ENCODE measurements at regions not wholly inside any gene's neighbourhood (a gene's known extent, or its start where the extent isn't known, plus 50 kb on each side); places are given as distances from the start of the nearest gene placed in this dataset.

DNA sequence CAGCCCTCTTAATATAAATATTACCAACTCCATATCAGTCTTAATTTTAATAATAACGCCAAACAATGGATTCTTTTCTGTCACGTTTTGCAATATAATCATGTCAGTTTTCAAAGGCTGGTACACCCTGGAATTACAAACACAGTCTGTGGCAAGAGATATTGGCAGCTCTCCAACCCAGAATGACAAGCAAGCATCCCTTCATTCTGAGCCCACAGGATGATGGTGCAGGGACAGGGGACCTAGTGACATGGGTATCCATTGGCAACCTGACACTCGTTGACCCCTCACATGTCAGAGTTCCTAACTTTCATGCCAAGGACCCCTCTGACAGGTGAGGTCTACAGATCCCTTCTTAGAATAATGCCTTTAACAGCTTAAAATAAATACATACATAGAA, 154.5 kb upstream of the TSC22D2 start:
- ATAC-seq (peak; percentile 19), DNase-seq (no peak)
- intact Hi-C loops (cut with micrococcal nuclease) = no loop called here

DNA sequence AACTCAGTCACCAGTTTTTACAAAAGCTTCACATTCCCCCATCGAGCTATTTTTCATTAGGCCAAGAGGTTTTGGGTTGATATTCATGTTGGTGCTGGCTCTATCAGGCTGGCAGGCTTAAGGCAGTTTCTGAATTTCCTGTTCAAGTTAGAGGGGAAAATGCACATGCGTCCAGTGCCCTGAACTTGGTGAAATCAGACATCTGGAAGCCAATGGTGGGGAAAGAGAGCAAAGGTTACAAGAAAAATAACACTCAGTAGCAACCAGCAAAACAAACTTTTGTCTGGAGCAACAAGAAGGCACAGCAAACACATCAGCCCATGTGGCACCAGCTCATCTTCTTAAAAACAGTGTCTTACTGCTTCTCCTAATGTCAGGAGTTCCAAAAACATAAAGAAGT, 155.6 kb upstream of the TSC22D2 start:
- intact Hi-C loops (cut with micrococcal nuclease) = no loop called here
- DNase-seq (no peak), ATAC-seq (no peak)

DNA sequence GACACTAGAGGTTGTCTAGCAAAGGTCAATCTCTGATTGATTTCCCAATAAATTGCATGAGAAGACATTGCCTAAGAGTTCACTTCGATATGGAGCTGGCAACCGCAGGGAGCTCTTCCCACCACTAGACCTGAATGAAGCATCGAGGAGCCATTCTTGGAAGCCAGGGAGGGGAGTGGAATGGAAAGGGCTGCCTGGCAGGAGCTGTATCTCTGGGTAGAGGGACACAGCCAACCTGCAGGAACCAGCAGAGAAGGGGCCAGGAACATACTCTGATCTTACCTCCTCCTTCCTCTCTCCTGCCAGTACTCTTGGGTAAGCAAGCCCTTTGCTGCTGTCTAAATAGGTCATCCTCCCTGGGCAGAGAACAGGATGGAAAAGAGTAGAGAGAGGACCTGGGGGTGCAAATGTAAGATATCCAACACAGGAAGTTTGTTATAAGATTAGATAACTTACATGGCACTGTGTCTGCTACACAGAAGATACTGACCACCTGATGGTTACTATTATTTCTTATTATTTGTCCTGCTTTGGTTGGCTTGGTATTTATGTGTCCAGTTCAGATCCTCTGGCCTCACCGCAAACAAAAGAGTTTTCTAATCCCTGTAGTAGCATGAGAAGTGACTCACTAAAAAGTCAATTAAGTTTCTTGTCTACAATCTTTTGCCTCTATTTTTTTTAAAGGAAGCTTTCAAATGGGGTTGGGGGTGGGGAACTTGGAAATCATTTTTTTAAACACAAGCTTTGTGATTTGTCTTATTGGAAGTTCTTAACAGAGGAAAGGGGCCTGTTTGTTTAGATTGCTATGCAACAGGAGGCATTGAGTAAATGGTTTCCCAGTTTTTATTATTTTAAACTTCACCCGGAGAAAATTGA, 156.7 kb upstream of the TSC22D2 start:
- intact Hi-C loops (cut with micrococcal nuclease) = no loop called here
- DNase-seq (no peak), ATAC-seq (no peak)

DNA sequence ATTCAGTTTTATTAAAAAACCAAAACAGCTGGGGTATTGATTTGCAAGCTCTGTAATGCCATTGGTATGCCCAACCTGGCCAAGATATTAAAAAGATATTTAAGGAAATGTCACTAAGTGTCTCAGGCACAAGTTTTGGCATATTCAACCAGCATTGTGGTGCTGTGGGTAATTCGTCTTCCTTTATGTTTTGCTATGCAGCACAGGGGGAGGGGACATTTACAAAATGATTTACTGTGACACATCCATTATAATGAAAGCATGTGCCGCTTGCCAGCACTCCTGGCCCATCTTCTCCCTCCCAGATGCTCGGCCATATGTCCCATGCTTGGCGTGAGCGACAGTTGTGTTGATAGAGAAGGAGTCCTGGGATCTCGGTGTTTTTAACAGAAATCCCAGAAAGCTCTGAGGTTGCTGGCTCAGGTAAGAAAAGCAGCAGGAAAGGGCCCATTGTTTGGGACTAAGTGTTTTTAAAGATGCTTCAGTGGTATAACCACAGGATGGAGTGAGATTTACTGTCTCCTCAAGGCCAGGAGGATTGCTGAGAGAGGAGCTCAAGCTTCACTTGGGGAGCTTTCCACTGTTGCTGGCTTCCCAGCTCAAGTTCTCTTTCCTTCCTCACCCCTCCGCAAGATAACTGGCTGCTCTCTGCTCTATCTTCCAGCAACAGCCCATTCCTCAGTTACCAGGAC, 158.2 kb upstream of the TSC22D2 start:
- ATAC-seq = no peak
- no peak for DNase-seq
- intact Hi-C loops (cut with micrococcal nuclease) = no loop called here

DNA sequence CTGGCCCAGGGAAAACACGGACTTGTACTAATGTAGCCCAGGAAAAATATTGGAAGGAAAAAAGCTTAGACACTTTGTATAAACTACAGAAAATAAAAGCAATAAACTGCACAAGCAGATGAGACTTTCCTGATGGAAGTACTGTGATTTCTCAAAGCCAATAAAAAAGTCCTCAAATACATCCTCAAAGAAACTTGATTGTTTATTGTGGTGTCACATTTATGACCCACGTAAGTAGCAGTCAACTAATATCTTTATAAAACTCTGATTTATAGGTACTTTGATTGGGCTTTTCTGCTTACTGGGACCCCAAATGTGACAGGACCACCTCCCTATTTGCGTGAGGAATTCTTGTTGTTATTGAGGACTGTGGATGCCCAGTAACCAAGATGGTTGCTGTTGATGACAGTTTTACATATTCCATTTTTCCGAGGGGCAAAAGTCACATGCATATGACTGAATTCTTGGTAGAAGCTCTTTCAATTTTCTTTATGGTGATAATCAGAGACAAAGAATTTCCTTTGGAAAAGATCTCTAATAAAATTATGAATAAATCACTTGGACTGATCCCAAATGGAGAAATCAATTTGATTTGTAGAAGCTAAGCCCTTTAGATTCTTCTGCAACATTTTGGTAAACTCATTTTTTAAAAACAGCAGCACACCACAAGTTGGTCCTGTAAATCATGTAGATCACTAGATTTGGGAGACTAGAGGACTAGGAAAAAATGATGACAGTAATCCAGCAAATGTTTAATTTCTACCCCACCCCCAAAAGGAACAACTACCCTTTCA, 159.0 kb upstream of the TSC22D2 start:
- DNase-seq (no peak), ATAC-seq (no peak)
- intact Hi-C loops (cut with micrococcal nuclease) = no loop called here

DNA sequence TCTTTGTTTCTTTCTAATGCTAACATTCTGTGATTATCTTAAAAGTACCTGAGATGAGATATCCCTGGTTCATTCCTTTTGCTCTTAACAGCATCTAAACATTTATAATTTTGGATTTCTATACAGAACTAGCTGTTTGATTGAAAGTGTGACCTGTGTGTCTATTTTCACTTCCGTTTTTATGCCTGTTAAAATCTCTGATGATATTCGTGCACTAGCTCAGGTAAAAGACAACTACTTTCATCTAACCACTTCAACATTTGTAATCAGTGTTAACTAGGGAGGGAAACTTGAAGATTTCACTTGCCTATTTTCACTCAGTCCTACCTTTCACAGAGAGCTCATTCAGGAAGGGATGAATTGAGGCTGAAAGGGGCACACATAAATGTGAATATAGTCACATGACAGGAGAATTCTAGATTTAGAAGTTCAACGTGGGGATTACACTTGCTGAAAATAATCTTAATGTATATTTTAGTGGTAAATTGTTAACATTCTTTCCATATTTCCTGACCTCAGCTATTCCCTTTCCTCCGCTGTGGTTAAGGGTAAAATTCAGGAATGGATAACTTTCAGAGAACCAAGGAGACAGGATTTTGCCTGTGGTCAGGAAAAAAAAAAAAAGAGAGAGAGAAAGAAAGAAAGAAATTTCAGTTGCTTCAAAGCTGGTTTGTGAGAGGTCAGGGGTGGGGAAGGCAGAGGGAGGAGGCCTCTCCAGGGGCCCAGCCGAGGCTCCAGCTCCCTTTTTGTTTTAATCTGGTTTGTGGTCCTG, 159.8 kb upstream of the TSC22D2 start:
- DNase-seq (no peak), ATAC-seq (no peak)
- intact Hi-C loops (cut with micrococcal nuclease) = no loop called here

DNA sequence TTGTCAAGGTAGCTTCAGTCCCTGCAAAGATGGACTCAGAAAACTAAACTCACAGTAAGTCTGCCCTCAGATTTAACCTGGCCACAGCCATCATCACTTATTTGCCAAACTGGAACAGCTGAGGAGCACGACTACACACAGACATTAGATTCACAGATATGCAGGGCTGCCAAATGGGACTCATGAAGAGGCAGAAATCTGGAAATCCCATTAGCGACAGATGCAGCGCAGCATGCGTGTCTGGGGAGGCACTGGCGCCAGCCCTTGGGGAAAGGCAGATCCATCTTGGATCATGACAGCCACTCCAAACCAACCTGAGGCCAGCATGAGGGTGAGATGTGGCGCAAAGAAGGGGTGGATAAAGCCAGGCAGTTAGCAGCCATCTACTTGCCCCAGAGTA, 160.7 kb upstream of the TSC22D2 start:
- intact Hi-C loops (cut with micrococcal nuclease) = no loop called here
- no peak for ATAC-seq
- no peak for DNase-seq

DNA sequence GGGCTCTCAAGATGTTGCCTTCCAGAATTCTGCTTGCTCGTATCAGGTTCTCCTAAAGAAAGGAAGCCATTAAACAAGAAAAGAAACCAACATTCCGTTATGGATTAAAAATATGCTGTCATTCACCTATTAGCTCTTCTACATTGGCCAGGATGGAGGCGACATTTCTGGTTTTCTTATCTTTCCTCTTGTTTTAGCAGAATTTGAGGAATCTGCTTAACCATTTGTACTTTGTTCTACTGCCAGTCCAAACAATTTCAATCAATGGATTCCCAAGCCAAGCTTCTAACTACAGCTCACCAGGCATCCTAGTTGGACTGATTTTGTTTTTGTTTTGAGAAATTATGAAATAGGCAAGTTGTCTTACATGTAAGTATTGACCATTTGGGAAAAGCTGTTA, 164.6 kb upstream of the TSC22D2 start:
- no peak for DNase-seq
- intact Hi-C loops (cut with micrococcal nuclease) = no loop called here
- no peak for ATAC-seq

DNA sequence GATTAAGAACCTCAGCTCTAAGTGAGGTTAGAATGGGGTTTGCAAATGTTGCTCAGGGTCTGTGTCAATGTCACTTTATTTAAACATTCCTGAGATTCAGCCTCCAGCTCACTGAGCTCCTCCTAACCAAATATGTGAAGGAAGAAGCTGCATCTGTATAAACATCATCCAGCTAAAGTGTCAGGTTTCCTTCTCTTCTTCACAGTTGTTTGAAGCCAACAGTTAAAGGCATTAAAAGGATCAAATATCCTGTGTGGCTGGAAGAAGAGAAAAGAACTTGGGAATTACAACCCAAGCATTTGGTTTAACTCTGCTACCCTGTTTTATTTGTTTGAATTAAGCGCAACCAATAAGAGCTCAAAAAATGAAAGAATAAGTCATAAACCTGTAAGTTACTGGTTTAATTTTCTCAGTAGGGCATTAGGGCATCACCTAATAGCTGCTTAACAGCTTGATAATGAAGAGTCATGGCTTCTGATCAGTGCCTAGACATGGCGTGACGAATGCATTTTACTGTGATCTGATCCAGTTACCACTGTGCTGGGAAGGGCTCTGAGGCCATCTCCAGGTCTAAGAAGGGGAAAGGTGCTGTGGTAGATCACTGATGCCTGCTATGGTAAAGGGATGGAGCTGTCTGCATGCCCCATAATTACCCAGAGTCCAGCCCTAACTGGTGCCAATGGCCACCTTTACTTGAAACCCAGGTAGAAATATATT, 165.7 kb upstream of the TSC22D2 start:
- intact Hi-C loops (cut with micrococcal nuclease) = no loop called here
- ATAC-seq (no peak), DNase-seq (no peak)

DNA sequence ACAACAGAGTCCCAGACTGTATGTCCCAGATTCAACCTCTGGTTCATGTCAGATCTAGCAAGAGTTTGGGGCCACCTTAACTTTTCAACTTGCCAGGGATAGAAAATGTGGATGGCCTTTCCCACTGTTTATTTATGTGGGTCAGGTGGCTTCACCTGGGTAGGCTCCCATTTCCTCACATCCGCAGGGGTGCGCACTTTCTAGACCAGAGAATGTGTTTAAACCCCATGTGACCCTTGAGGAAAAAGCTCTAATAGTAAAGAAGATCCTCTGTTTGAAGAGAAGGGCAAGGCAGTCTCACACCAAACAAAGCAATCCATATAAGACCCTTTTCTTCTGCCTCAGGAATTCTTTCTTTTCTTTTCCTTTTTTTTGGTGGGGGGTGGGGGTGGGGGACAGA, 167.2 kb upstream of the TSC22D2 start:
- intact Hi-C loops (cut with micrococcal nuclease) = no loop called here
- ATAC-seq (no peak), DNase-seq (no peak)

DNA sequence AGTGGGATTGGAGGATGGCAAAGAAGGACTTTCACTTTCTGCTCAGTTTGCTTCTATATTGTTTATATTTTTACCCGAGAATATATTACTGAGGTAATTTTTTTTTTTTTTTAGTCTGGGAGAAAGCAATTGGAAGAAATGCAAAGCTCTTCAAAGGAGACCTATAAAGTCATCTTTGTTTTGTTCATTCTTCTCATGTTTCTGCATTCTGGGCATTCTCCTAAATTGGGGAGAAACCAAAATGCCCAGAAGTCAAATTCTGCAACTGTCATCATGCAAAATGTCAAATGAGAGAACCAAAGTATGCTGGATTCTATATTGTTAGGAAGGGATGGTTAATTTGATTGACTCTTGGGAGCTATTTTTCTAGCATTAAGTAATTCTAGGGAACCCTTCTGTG, 168.3 kb upstream of the TSC22D2 start:
- ATAC-seq = no peak

DNA sequence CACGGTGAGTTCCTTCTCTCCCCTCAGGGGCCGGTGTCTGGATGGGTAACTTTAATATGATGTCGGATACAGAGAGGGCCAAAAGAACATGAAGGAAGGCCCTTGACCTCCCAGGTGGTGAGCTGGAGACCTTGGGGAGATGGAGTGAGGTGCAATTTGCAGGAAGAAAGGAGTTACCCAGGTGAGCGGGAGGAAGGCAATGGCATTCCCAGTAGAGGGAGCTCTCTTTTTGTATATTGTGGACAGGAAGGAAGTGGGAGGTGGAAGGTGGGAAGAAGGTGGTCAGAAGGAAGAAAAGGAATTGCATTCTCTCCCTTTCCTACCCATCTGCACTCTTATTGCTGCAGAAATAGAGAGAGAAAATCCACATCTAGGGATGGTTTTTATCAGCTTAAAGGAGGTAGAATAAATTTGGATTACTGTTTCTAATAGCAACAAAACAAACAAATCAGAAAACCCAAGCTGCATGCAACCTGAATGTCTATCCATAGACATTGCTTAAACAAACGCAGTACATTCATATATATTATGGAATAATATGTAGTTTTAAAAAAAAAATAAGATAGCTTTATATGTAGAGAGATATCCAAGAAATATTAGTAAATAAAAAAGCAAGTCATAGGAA, 169.0 kb upstream of the TSC22D2 start:
- DNase-seq (no peak), ATAC-seq (peak; percentile 56)
- intact Hi-C loops (cut with micrococcal nuclease) = loop anchor here (10.0 kb wide), 1 partner anchor 256 kb away; no protein-coding TSS in a partner anchor

More for the DNA sequence above, 168.3 kb upstream of the TSC22D2 start:
- DNase-seq = no peak
- intact Hi-C loops (cut with micrococcal nuclease) = loop anchor here (10.0 kb wide), 1 partner anchor 255 kb away; no protein-coding TSS in a partner anchor

DNA sequence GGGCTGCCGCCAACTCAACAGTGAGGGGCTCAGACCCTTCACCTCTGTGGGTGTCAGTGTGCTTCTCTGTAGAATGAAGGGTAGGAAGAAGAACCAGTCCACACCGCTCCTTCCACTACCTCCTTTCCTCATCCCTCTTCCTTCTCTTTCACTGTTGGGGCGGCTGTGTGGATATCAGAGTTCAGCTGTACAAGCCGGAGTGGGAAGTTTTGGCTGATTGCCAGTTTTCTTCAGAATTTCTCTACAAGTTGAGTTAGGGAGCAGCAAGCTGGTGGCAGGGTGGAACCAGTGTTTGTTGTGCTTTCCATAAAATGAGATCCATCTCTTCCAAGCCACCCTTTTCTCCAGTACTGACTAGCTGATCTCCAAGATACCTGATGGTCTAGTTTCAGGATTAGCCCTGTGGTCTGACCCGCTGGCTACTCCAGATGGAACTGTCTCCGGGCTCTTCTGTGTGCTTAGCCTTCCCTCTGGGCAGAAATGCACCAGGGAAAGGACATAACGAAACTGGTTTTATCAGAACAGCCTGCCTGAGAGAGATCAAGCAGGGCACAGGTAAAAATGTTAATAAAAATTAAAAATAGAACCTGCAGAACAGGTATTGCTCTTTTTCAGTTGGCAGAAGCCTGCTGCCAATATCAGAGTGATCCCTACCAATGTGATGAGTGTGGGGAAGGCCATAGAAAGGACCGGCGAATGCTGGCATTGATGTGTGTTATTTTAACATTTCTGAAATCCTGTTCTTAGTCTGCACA, 169.9 kb upstream of the TSC22D2 start:
- no peak for ATAC-seq
- intact Hi-C loops (cut with micrococcal nuclease) = loop anchor here (10.0 kb wide), 1 partner anchor 257 kb away; no protein-coding TSS in a partner anchor
- DNase-seq = no peak

DNA sequence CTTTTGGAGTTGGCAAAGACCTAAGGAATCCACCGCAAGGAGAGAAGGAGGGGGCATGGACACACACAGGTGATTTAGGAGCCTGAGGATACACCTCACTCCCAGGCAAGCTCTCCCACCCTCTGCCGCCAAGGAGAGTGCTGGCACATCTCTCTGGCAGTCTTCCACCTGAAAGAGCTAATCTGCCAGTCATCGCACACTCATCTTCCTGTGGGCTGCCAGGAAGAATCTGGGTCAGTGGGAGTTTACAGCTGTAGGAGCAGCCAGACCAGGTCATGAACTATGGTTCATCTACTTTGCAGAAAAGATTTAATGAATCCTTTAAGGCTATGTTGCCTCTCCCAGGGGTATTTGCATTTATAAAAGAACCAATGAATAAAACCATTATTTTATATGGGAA, 170.6 kb upstream of the TSC22D2 start:
- no peak for DNase-seq
- intact Hi-C loops (cut with micrococcal nuclease) = loop anchor here (10.0 kb wide), 1 partner anchor 257 kb away; no protein-coding TSS in a partner anchor

DNA sequence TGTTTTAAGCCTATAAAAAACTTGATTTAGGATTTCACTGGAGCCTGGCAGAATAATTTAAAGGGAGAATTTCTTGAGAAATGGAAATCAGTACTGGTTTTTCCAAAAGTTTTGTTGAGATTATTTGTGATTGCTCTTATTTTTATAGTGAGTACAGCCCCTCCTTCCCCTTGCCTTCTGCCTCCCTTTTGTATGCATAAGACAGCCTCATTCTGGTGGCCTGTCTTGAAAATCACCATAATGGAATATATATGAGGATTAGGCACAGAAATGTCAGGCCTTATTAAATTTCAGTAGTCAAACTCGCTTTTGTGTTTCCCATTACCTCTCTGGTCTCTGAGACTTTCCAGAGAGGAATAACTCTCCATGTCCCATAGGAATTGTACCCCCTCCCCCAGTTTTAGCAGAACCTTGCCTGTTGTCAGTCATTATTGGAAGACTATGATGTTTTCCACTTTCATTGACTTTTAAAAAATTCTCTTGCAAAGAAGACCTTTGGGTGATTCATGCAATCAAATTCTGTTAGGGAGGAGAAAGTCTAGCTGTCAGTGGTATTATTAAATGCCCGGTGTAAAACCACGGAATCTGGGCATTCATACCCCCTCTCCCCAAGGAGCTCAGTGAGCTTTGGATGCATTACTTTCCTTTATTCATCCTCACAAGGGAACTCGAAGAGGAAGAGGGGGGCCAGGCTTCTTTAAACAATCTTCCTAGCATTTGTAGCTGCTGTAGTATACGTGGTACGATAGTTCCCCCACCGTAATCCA, 171.6 kb upstream of the TSC22D2 start:
- ATAC-seq (no peak), DNase-seq (no peak)
- intact Hi-C loops (cut with micrococcal nuclease) = loop anchor here (10.0 kb wide), 1 partner anchor 258 kb away; no protein-coding TSS in a partner anchor

More for the DNA sequence above, 170.6 kb upstream of the TSC22D2 start:
- no peak for ATAC-seq

DNA sequence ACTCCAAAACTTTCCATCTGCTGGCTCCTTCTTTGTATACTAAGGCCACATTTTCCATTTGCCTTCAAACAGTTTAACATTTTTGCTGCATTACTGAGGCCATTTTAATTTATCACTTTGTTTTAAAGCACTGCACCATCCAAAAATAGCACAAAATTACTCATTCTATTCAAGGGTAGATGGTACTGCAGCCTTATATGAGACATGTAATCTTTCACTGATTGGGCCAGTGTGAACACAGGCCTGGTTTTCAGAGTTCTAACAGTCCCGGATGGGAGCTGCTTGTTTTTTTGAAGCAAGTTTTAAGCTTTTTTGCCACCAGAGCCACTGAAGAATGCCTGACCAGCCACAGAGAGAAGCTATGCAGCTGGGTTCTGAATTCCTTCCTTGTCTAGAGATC, 172.3 kb upstream of the TSC22D2 start:
- intact Hi-C loops (cut with micrococcal nuclease) = loop anchor here (10.0 kb wide), 1 partner anchor 259 kb away; no protein-coding TSS in a partner anchor
- no peak for ATAC-seq
- no peak for DNase-seq
